ENCODE measurements at regions not wholly inside any gene's neighbourhood (a gene's known extent, or its start where the extent isn't known, plus 50 kb on each side); places are given as distances from the start of the nearest gene placed in this dataset.

GRCh38 chr10:43785252-43785651 is 136.6 kb upstream of the ZNF32 start:
- H3K9me3 ChIP-seq (ENCODE audit: control insufficient read depth, low read depth, low read length): no peaks in the 10 kb centered on the region
- no peaks in the 10 kb centered on the region for H3K4me1 ChIP-seq (ENCODE audit: control insufficient read depth, extremely low read depth, insufficient read depth, low read length)
- no peaks in the 10 kb centered on the region for H3K36me3 ChIP-seq (ENCODE audit: control insufficient read depth in 2 of 2, extremely low read depth in 1 of 2, insufficient read depth in 2 of 2, low read length in 2 of 2)
- H3K9me1 ChIP-seq (ENCODE audit: control insufficient read depth, extremely low read depth, insufficient read depth, low read length): no peaks in the 10 kb centered on the region
- H3K9ac ChIP-seq (ENCODE audit: control insufficient read depth, extremely low read depth, insufficient read depth, low read length): no peak overlapping the region
- TF ChIP-seq EZH2 (IDR thresholded peaks at IDR 0.05; ENCODE audit: low read length): no peak
- TF ChIP-seq CTCF (optimal IDR thresholded peaks at IDR 0.05 in 1 of 3, IDR thresholded peaks at IDR 0.05 in 1 of 3, conservative IDR thresholded peaks at IDR 0.05 in 1 of 3; ENCODE audit: extremely low read depth in 1 of 3, insufficient read depth in 2 of 3, low read length in 3 of 3): peak in 1 of 3 experiments; percentile 2
- no peak overlapping the region for H3K27ac ChIP-seq (ENCODE audit: control insufficient read depth, insufficient read depth, low read length)
- no peaks in the 10 kb centered on the region for H3K79me2 ChIP-seq (ENCODE audit: control insufficient read depth, insufficient read depth, low read length)
- H3K4me3 ChIP-seq (ENCODE audit: control insufficient read depth in 2 of 3, extremely low read depth in 1 of 3, insufficient read depth in 2 of 3, low read depth in 1 of 3, low read length in 3 of 3): no peak overlapping the region
- FAIRE-seq: no peak
- H3K27me3 ChIP-seq (ENCODE audit: control insufficient read depth, extremely low read depth, insufficient read depth, low read length): no peaks in the 10 kb centered on the region
- H2AFZ ChIP-seq (ENCODE audit: control insufficient read depth, low read length): no peak overlapping the region
- dilution Hi-C loops (cut with MboI; ENCODE audit: extremely low pct_ligation_motif_present, low sequenced_read_pairs): no loop called here
- no peak overlapping the region for H3K4me2 ChIP-seq (ENCODE audit: control insufficient read depth, extremely low read depth, insufficient read depth, low read depth, low read length)
- no peaks in the 10 kb centered on the region for H4K20me1 ChIP-seq (ENCODE audit: control insufficient read depth, extremely low read depth, insufficient read depth, low read length)
- no peak for DNase-seq (ENCODE audit: low read depth, low spot score)

GRCh38 chr10:43782814-43783213 is 134.1 kb upstream of the ZNF32 start:
- TF ChIP-seq EZH2 (IDR thresholded peaks at IDR 0.05; ENCODE audit: low read length) (no peak), CTCF (optimal IDR thresholded peaks at IDR 0.05 in 1 of 3, IDR thresholded peaks at IDR 0.05 in 1 of 3, conservative IDR thresholded peaks at IDR 0.05 in 1 of 3; ENCODE audit: extremely low read depth in 1 of 3, insufficient read depth in 2 of 3, low read length in 3 of 3) (no peak)
- H3K27ac ChIP-seq (ENCODE audit: control insufficient read depth, insufficient read depth, low read length): no peak overlapping the region
- no peaks in the 10 kb centered on the region for H3K9me3 ChIP-seq (ENCODE audit: control insufficient read depth, low read depth, low read length)
- no peaks in the 10 kb centered on the region for H3K9me1 ChIP-seq (ENCODE audit: control insufficient read depth, extremely low read depth, insufficient read depth, low read length)
- no peak overlapping the region for H2AFZ ChIP-seq (ENCODE audit: control insufficient read depth, low read length)
- DNase-seq (ENCODE audit: low read depth, low spot score): no peak
- no peaks in the 10 kb centered on the region for H4K20me1 ChIP-seq (ENCODE audit: control insufficient read depth, extremely low read depth, insufficient read depth, low read length)
- no peaks in the 10 kb centered on the region for H3K36me3 ChIP-seq (ENCODE audit: control insufficient read depth in 2 of 2, extremely low read depth in 1 of 2, insufficient read depth in 2 of 2, low read length in 2 of 2)
- no peaks in the 10 kb centered on the region for H3K4me1 ChIP-seq (ENCODE audit: control insufficient read depth, extremely low read depth, insufficient read depth, low read length)
- no peaks in the 10 kb centered on the region for H3K27me3 ChIP-seq (ENCODE audit: control insufficient read depth, extremely low read depth, insufficient read depth, low read length)
- dilution Hi-C loops (cut with MboI; ENCODE audit: extremely low pct_ligation_motif_present, low sequenced_read_pairs): no loop called here
- H3K4me2 ChIP-seq (ENCODE audit: control insufficient read depth, extremely low read depth, insufficient read depth, low read depth, low read length): no peak overlapping the region
- no peak overlapping the region for H3K9ac ChIP-seq (ENCODE audit: control insufficient read depth, extremely low read depth, insufficient read depth, low read length)
- no peak overlapping the region for H3K4me3 ChIP-seq (ENCODE audit: control insufficient read depth in 2 of 3, extremely low read depth in 1 of 3, insufficient read depth in 2 of 3, low read depth in 1 of 3, low read length in 3 of 3)
- H3K79me2 ChIP-seq (ENCODE audit: control insufficient read depth, insufficient read depth, low read length): no peaks in the 10 kb centered on the region
- FAIRE-seq: no peak
